Colonic mucosa (tissue), 4 donors: ENCODE measurements at regions not wholly inside any gene's neighbourhood (a gene's known extent, or its start where the extent isn't known, plus 50 kb on each side); places are given as distances from the start of the nearest gene placed in this dataset.

Experiments
- DNase-seq: peaks from one replicate; pipeline ENCODE4 v3.0.0-alpha.2; 2020
- H3K27ac ChIP-seq: fragments of 200-600 bp; one replicate; pipeline ENCODE4 v1.8.0; 2021
- H3K27me3 ChIP-seq: fragments of 200-600 bp; one replicate; pipeline ENCODE4 v1.8.0; 2021
- H3K36me3 ChIP-seq: fragments of 200-600 bp; one replicate; pipeline ENCODE4 v1.8.0; 2021
- H3K4me1 ChIP-seq: fragments of 200-600 bp; one replicate; pipeline ENCODE4 v1.8.0; 2021; ENCODE audit warnings: mild to moderate bottlenecking
- H3K4me3 ChIP-seq: fragments of 200-600 bp; one replicate; pipeline ENCODE4 v1.8.0; 2021
- H3K9ac ChIP-seq, 2 donors: one replicate each; pipeline ENCODE4 v1.7.0; 2013; ENCODE audit warnings: control low read depth in 2 of 2, low read depth in 2 of 2, low read length in 2 of 2
- H3K9me3 ChIP-seq: fragments of 200-600 bp; one replicate; pipeline ENCODE4 v1.8.0; 2021
- CTCF ChIP-seq: fragments of 200-600 bp; IDR thresholded peaks from one replicate; pipeline ENCODE4 v1.8.0; 2022; ENCODE audit warnings: antibody characterized with exemption, mild to moderate bottlenecking
- intact Hi-C: fragments of 100-400 bp; cut with DNase I; formaldehyde crosslinking; loops from one replicate; pipeline ENCODE4 v1.14.1; 2022
- donor health status: healthy.
- donor health status: DM: no; HTN: no; CAD: no.
- donor health status: DM: no; HTN: no; CAD: no.

- no peak for DNase-seq
- Histone ChIP-seq H3K27me3 (no peaks in the 10 kb centered on the region), H3K27ac (no peak overlapping the region), H3K4me3 (no peak overlapping the region), H3K9ac (no peak overlapping the region), H3K4me1 (no peaks in the 10 kb centered on the region), H3K36me3 (no peaks in the 10 kb centered on the region), H3K9me3 (no peaks in the 10 kb centered on the region)
- TF ChIP-seq CTCF: no peak
- intact Hi-C loops: no loop called here
These were observed 456.9 kb upstream of the TNP1 start for GRCh38 chr2:217316743-217317142.

GRCh38 chr2:217314021-217314460 is 454.2 kb upstream of the TNP1 start:
- H3K9me3 ChIP-seq: no peaks in the 10 kb centered on the region
- no peaks in the 10 kb centered on the region for H3K27me3 ChIP-seq
- no peak for TF ChIP-seq CTCF
- H3K27ac ChIP-seq: no peak overlapping the region
- no peak for DNase-seq
- no peak overlapping the region for H3K4me3 ChIP-seq
- no peaks in the 10 kb centered on the region for H3K4me1 ChIP-seq
- intact Hi-C loops: no loop called here
- no peak overlapping the region for H3K9ac ChIP-seq
- H3K36me3 ChIP-seq: no peaks in the 10 kb centered on the region

GRCh38 chr2:217313386-217313785 is 453.5 kb upstream of the TNP1 start:
- Histone ChIP-seq H3K27ac (no peak overlapping the region), H3K4me3 (no peak overlapping the region), H3K36me3 (no peaks in the 10 kb centered on the region), H3K9ac (no peak overlapping the region), H3K9me3 (no peaks in the 10 kb centered on the region), H3K4me1 (no peaks in the 10 kb centered on the region), H3K27me3 (no peaks in the 10 kb centered on the region)
- no peak for DNase-seq
- TF ChIP-seq CTCF: no peak
- intact Hi-C loops: no loop called here

GRCh38 chr2:217309056-217309455 is 449.2 kb upstream of the TNP1 start:
- intact Hi-C loops: no loop called here
- Histone ChIP-seq H3K27me3 (no peaks in the 10 kb centered on the region), H3K36me3 (no peaks in the 10 kb centered on the region), H3K4me1 (no peaks in the 10 kb centered on the region), H3K4me3 (no peak overlapping the region), H3K27ac (no peak overlapping the region), H3K9me3 (no peaks in the 10 kb centered on the region), H3K9ac (no peak overlapping the region)
- no peak for DNase-seq
- no peak for TF ChIP-seq CTCF

GRCh38 chr2:217307023-217307422 is 447.2 kb upstream of the TNP1 start:
- Histone ChIP-seq H3K27me3 (no peaks in the 10 kb centered on the region), H3K36me3 (no peaks in the 10 kb centered on the region), H3K9me3 (no peaks in the 10 kb centered on the region), H3K9ac (no peak overlapping the region), H3K27ac (no peak overlapping the region), H3K4me1 (no peaks in the 10 kb centered on the region), H3K4me3 (no peak overlapping the region)
- no peak for DNase-seq
- intact Hi-C loops: no loop called here
- no peak for TF ChIP-seq CTCF

- DNase-seq: no peak
- no peak for TF ChIP-seq CTCF
- Histone ChIP-seq H3K27me3 (no peaks in the 10 kb centered on the region), H3K9ac (no peak overlapping the region), H3K36me3 (no peaks in the 10 kb centered on the region), H3K27ac (no peak overlapping the region), H3K9me3 (no peaks in the 10 kb centered on the region), H3K4me3 (no peak overlapping the region), H3K4me1 (no peaks in the 10 kb centered on the region)
- intact Hi-C loops: no loop called here
These were observed 446.0 kb upstream of the TNP1 start for GRCh38 chr2:217305882-217306281.
